B cell (primary cell): ENCODE measurements at regions not wholly inside any gene's neighbourhood (a gene's known extent, or its start where the extent isn't known, plus 50 kb on each side); places are given as distances from the start of the nearest gene placed in this dataset.

Experiments used
- CTCF ChIP-seq: fragments of 200-600 bp; IDR thresholded peaks from one replicate; pipeline ENCODE4 v1.8.0; 2022; ENCODE audit warnings: antibody characterized with exemption, mild to moderate bottlenecking
- EZH2 ChIP-seq: IDR thresholded peaks from 2 replicates; pipeline ENCODE4 v1.6.1; 2012; ENCODE audit warnings: borderline replicate concordance, low read depth, mild to moderate bottlenecking, moderate library complexity, low read length; ENCODE audit not compliant: insufficient read depth, poor library complexity, severe bottlenecking

GRCh38 chr12:75882421-75882820 lies 149.2 kb downstream of the PHLDA1 start:
- no peak for TF ChIP-seq CTCF
- TF ChIP-seq EZH2: no peak
